GM23248 (cell line): ENCODE measurements at regions not wholly inside any gene's neighbourhood (a gene's known extent, or its start where the extent isn't known, plus 50 kb on each side); places are given as distances from the start of the nearest gene placed in this dataset.

Experiments used
- DNase-seq: peaks from one replicate; pipeline ENCODE4 v3.0.0-alpha.2; 2015
- H2AFZ ChIP-seq: fragments of 200-600 bp; sonication (generic); 2 replicates; pipeline ENCODE4 v1.6.1; 2016; ENCODE audit warnings: antibody characterized with exemption
- H3F3A ChIP-seq: fragments of 200-600 bp; sonication (generic); 2 replicates; pipeline ENCODE4 v1.6.1; 2016; ENCODE audit warnings: mild to moderate bottlenecking, antibody characterized with exemption, mixed run types; ENCODE audit not compliant: insufficient read depth
- H3K27ac ChIP-seq: fragments of 200-600 bp; sonication (generic); 2 replicates; pipeline ENCODE4 v1.5.1; 2016; ENCODE audit warnings: mild to moderate bottlenecking
- H3K27me3 ChIP-seq: fragments of 200-600 bp; sonication (generic); replicated peaks from 2 replicates; pipeline ENCODE4 v1.6.1; 2016; ENCODE audit warnings: mild to moderate bottlenecking; ENCODE audit not compliant: insufficient read depth
- H3K36me3 ChIP-seq: fragments of 200-600 bp; sonication (generic); 2 replicates; pipeline ENCODE4 v1.6.1; 2016; ENCODE audit warnings: low read depth, mild to moderate bottlenecking
- H3K4me1 ChIP-seq: fragments of 200-600 bp; sonication (generic); 2 replicates; pipeline ENCODE4 v1.6.1; 2016; ENCODE audit warnings: mild to moderate bottlenecking; ENCODE audit not compliant: insufficient read depth
- H3K4me2 ChIP-seq: fragments of 200-600 bp; sonication (generic); one replicate; pipeline ENCODE4 v1.6.1; 2016; ENCODE audit warnings: mild to moderate bottlenecking; ENCODE audit not compliant: unreplicated experiment
- H3K4me3 ChIP-seq: fragments of 200-600 bp; sonication (generic); 2 replicates; pipeline ENCODE4 v1.5.1; 2016; ENCODE audit warnings: mild to moderate bottlenecking
- H3K79me2 ChIP-seq: fragments of 200-600 bp; sonication (generic); 2 replicates; pipeline ENCODE4 v1.6.1; 2016; ENCODE audit warnings: mild to moderate bottlenecking; ENCODE audit not compliant: insufficient read depth
- H3K9ac ChIP-seq: fragments of 200-600 bp; sonication (generic); 2 replicates; pipeline ENCODE4 v1.6.1; 2016; ENCODE audit warnings: mild to moderate bottlenecking
- H3K9me2 ChIP-seq: fragments of 200-600 bp; sonication (generic); 2 replicates; pipeline ENCODE4 v1.6.1; 2016; ENCODE audit warnings: mixed run types, mild to moderate bottlenecking, moderate library complexity; ENCODE audit not compliant: insufficient read depth
- H3K9me3 ChIP-seq: fragments of 200-600 bp; sonication (generic); one replicate; pipeline ENCODE4 v1.6.1; 2017; ENCODE audit warnings: low read depth
- H4K20me1 ChIP-seq: fragments of 200-600 bp; sonication (generic); 2 replicates; pipeline ENCODE4 v1.6.0; 2016; ENCODE audit not compliant: insufficient read depth
- EZH2 ChIP-seq: fragments of 200-600 bp; sonication (generic); IDR thresholded peaks from 2 replicates; pipeline ENCODE4 v1.6.1; 2018; ENCODE audit warnings: antibody characterized with exemption, mild to moderate bottlenecking; ENCODE audit not compliant: insufficient read depth, poor library complexity, severe bottlenecking
- EZH2phosphoT487 ChIP-seq: fragments of 200-600 bp; sonication (generic); IDR thresholded peaks from 2 replicates; pipeline ENCODE4 v1.6.1; 2018; ENCODE audit warnings: antibody characterized with exemption, moderate library complexity, mild to moderate bottlenecking, low read depth; ENCODE audit not compliant: insufficient read depth
- WGBS, 2 experiments: methylation state at CpG; one replicate each; pipeline ENCODE4 v1.1.6; 2015 to 2017; ENCODE audit warnings: low lambda C conversion rate in 2 of 2, low coverage in 1 of 2; ENCODE audit errors: missing lambda C conversion rate in 2 of 2; 5-methylcytosine and 5-hydroxymethylcytosine counted together
- in situ Hi-C: fragments of 300-500 bp; cut with MboI; formaldehyde crosslinking; loops from 2 replicates; pipeline ENCODE4 v1.15.0; 2020

DNA sequence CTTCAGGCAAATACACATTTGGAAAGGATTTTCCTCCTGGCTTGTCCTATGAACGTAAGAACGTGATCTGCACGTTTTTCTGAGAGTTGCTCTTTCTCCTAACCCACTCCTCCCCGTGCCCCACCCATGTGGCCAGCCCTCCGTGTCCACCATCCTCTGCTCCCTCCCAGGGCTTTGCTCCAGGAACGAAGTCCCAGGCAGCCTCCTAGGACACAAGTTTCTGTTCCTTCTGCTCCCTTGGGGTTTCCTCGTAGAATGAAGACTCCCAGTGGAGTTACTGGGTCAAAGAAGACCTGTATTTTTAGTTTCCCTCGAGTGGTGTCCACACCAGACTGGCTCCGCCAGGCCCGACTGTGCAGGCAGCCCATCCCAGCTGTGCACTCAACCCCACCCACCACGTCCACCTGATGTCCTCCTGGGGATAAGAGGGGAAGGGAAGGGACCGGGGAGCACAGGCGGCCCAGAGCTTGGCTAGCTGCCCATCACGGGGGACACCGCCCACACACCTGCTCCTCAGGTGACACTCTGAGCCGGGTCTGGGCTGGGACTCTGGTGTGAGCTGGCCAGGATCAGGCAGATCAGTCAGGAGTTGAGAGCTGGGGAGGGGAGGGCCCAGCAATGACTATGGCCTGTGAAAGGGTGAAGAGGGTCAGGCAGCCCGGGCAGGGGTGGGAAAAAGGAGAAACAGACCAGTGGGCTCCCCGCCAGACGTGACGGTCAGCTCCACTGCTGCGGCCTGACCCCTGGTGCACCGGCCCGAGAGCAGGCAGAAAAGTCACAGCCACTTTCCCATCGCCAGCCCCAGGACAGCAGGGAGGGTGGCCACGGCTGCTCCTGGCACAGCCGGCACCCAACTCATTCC lies 54.3 kb upstream of the PPP2R2D start:
- H3K9me3 ChIP-seq = no peaks in the 10 kb centered on the region
- 27 to 29% methylated on average over 25 to 26 of the region's 26 CpGs for WGBS, 2 experiments
- DNase-seq = no peak

DNA sequence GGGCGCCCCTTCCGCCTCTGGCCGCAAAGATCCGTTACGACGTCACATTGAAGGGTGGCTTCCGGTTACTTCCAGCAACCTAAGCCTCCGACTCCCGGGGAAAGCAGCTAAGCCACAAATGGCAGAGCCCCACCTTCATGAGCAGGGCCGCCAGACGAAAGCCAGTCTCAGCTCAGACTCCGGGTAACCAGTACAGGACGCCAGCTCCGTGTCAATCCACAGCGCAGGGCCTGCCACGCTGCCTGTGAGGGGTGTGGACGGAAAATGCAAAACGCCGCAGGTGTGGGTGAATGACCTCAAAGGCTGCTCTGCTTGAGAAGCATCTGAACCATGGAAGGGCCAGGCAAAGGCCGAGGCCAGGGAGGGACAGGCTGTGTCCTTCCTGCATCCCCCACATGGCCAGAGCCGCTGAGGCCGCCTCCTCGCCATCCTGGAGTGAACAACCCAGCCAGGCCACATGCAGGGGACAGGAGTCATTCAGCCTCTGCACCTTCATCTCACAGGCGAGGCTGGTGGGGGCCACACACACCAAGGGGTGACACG lies 53.5 kb upstream of the PPP2R2D start:
- H3K4me2 ChIP-seq = no peak overlapping the region

More for the DNA sequence above, 54.3 kb upstream of the PPP2R2D start:
- Histone ChIP-seq H3K79me2 (no peaks in the 10 kb centered on the region), H3K4me3 (no peak overlapping the region), H3K9me2 (no peaks in the 10 kb centered on the region), H4K20me1 (no peaks in the 10 kb centered on the region), H3K9ac (no peak overlapping the region), H3F3A (no peaks in the 10 kb centered on the region), H3K4me1 (no peaks in the 10 kb centered on the region), H2AFZ (no peak overlapping the region), H3K4me2 (no peak overlapping the region), H3K36me3 (no peaks in the 10 kb centered on the region), H3K27me3 (no peaks in the 10 kb centered on the region), H3K27ac (no peak overlapping the region)
- TF ChIP-seq EZH2 (no peak), EZH2phosphoT487 (no peak)
- in situ Hi-C loops = no loop called here

DNA sequence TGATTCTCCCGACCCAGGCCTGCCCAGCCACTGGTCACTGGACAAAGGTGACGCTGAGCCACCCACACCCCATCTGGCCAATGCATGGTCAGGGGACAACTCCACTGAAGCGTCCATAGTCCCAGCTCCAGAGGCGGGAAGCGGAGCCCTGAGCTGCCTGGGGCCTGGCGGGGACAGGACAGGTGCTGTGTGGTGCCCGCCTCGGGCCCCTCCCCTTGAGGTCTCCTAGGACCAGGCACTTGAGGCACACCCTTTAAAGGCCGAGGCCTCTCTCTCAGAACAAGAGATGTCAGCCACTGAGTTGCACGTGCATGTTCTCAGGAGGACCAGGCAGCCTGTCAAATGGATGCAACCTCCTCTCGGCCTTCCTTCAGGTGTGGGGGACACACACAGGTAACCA lies 52.5 kb upstream of the PPP2R2D start:
- Histone ChIP-seq H2AFZ (no peak overlapping the region), H4K20me1 (no peaks in the 10 kb centered on the region), H3K4me3 (no peak overlapping the region), H3K9me2 (no peaks in the 10 kb centered on the region), H3K27ac (no peak overlapping the region), H3K9ac (no peak overlapping the region), H3K27me3 (no peaks in the 10 kb centered on the region), H3K79me2 (no peaks in the 10 kb centered on the region), H3K4me2 (no peak overlapping the region), H3K9me3 (no peaks in the 10 kb centered on the region), H3K36me3 (no peaks in the 10 kb centered on the region), H3F3A (no peaks in the 10 kb centered on the region), H3K4me1 (no peaks in the 10 kb centered on the region)
- TF ChIP-seq EZH2phosphoT487 = no peak
- no peak for TF ChIP-seq EZH2
- WGBS, 2 experiments = 60 to 69% methylated on average over 11 of the region's 11 CpGs
- DNase-seq = no peak
- in situ Hi-C loops = no loop called here

More for the DNA sequence above, 53.5 kb upstream of the PPP2R2D start:
- Histone ChIP-seq H3F3A (no peaks in the 10 kb centered on the region), H3K27ac (no peak overlapping the region), H4K20me1 (no peaks in the 10 kb centered on the region), H3K27me3 (no peaks in the 10 kb centered on the region), H3K79me2 (no peaks in the 10 kb centered on the region), H2AFZ (no peak overlapping the region), H3K9me2 (no peaks in the 10 kb centered on the region), H3K9me3 (no peaks in the 10 kb centered on the region), H3K9ac (no peak overlapping the region), H3K36me3 (no peaks in the 10 kb centered on the region), H3K4me1 (no peaks in the 10 kb centered on the region), H3K4me3 (no peak overlapping the region)
- in situ Hi-C loops = no loop called here
- DNase-seq = no peak
- WGBS, 2 experiments = 29 to 44% methylated on average over 22 to 25 of the region's 25 CpGs
- TF ChIP-seq EZH2phosphoT487 (no peak), EZH2 (no peak)

DNA sequence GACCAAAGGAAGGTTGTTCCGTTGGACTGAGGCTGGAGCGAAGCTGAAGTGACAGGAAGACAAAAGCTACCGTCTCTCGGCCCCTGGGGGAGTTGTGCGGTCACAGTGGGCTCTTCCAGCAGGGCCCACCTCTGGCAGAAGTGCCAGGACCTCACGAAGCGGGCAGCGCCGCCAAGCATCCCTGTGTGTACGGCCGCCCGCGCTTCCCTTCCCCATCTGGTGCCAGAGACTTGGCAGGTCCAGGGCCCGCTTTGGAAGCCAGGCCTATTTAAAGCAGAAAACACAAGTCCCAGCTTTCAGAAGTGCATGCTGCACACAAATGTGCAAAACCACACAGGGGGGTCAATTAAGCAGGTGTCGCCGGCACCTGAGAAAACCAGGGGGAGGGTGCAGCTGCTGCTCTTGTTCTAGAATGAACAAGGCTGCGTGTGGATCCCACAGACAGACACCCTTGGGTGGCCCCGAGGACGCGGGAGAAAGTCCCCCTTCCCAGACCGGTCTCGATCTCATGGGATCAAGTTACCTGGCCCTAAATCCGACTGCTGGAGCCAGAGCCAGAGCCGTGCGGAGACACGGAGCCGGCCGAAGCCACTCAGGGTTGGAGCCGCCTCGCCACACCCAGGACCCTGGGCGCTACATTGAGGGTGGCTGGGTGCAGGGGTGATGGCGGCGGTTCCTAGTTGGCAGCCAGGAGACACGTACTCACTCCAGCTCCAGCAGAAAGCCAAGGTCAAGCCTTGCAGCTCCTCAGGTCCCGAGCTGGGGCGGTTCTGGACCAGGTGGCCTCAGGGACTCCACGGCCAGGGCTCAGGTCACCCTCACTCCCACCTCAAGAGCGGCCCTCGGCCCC lies 51.8 kb upstream of the PPP2R2D start:
- 71 to 75% methylated on average over 39 of the region's 39 CpGs for WGBS, 2 experiments
- in situ Hi-C loops = no loop called here
- Histone ChIP-seq H3K27me3 (no peaks in the 10 kb centered on the region), H4K20me1 (no peaks in the 10 kb centered on the region), H3K9me2 (no peaks in the 10 kb centered on the region), H3K4me1 (no peaks in the 10 kb centered on the region), H3K36me3 (no peaks in the 10 kb centered on the region), H3K79me2 (no peaks in the 10 kb centered on the region), H3K4me2 (no peak overlapping the region), H3F3A (no peaks in the 10 kb centered on the region), H3K27ac (no peak overlapping the region), H3K9me3 (no peaks in the 10 kb centered on the region), H2AFZ (no peak overlapping the region), H3K9ac (no peak overlapping the region), H3K4me3 (no peak overlapping the region)
- TF ChIP-seq EZH2 (no peak), EZH2phosphoT487 (no peak)
- DNase-seq = no peak
